Midbrain (tissue), 1 donor: ENCODE measurements at regions not wholly inside any gene's neighbourhood (a gene's known extent, or its start where the extent isn't known, plus 50 kb on each side); places are given as distances from the start of the nearest gene placed in this dataset.
"Not testable (repeated sequence)": the region's sequence is repeated elsewhere in the genome, so short reads cannot be mapped to it uniquely, and the experiment has no call there.

ENCODE experiments used
- DNase-seq: peaks from one replicate; lab custom pipeline; 2025; lab: John Stamatoyannopoulos, UW

- DNase-seq = no peak
Measured at GRCh38 chr14:44453433-44454171, 53.5 kb downstream of the FSCB start.

- not testable (repeated sequence) for DNase-seq
Measured at GRCh38 chr14:44450232-44450631, 56.9 kb downstream of the FSCB start.

- no peak for DNase-seq
Measured at GRCh38 chr14:44449680-44450079, 57.4 kb downstream of the FSCB start.

GRCh38 chr14:44448951-44449358, 58.1 kb downstream of the FSCB start:
- no peak for DNase-seq

- DNase-seq = no peak
Measured at GRCh38 chr14:44446965-44447364, 60.1 kb downstream of the FSCB start.

GRCh38 chr14:44444454-44444853, 62.6 kb downstream of the FSCB start:
- DNase-seq = no peak

GRCh38 chr14:44438936-44439335, 68.1 kb downstream of the FSCB start:
- no peak for DNase-seq

GRCh38 chr14:44438221-44438620, 68.9 kb downstream of the FSCB start:
- no peak for DNase-seq

GRCh38 chr14:44436458-44436857, 70.6 kb downstream of the FSCB start:
- DNase-seq = no peak

- DNase-seq = no peak
Measured at GRCh38 chr14:44428231-44428945, 78.7 kb downstream of the FSCB start.

GRCh38 chr14:44422699-44423098, 84.4 kb downstream of the FSCB start:
- no peak for DNase-seq

GRCh38 chr14:44420226-44420625, 86.9 kb downstream of the FSCB start:
- no peak for DNase-seq

GRCh38 chr14:44418856-44419255, 88.2 kb downstream of the FSCB start:
- DNase-seq = no peak

GRCh38 chr14:44417809-44418208, 89.3 kb downstream of the FSCB start:
- DNase-seq = no peak

- DNase-seq = no peak
Measured at GRCh38 chr14:44414646-44415045, 92.4 kb downstream of the FSCB start.

- no peak for DNase-seq
Measured at GRCh38 chr14:44412858-44413569, 94.1 kb downstream of the FSCB start.

- no peak for DNase-seq
Measured at GRCh38 chr14:44405011-44405486, 102.0 kb downstream of the FSCB start.

GRCh38 chr14:44404599-44404998, 102.5 kb downstream of the FSCB start:
- no peak for DNase-seq

GRCh38 chr14:44404036-44404435, 103.0 kb downstream of the FSCB start:
- no peak for DNase-seq

GRCh38 chr14:44403193-44403592, 103.9 kb downstream of the FSCB start:
- no peak for DNase-seq

- DNase-seq = no peak
Measured at GRCh38 chr14:44396226-44396625, 110.9 kb downstream of the FSCB start.

GRCh38 chr14:44392984-44393383, 114.1 kb downstream of the FSCB start:
- DNase-seq = no peak

- DNase-seq = no peak
Measured at GRCh38 chr14:44388306-44388705, 118.8 kb downstream of the FSCB start.
